ENCODE measurements at regions not wholly inside any gene's neighbourhood (a gene's known extent, or its start where the extent isn't known, plus 50 kb on each side); places are given as distances from the start of the nearest gene placed in this dataset.
"Not testable (repeated sequence)": the region's sequence is repeated elsewhere in the genome, so short reads cannot be mapped to it uniquely, and the experiment has no call there.

DNA sequence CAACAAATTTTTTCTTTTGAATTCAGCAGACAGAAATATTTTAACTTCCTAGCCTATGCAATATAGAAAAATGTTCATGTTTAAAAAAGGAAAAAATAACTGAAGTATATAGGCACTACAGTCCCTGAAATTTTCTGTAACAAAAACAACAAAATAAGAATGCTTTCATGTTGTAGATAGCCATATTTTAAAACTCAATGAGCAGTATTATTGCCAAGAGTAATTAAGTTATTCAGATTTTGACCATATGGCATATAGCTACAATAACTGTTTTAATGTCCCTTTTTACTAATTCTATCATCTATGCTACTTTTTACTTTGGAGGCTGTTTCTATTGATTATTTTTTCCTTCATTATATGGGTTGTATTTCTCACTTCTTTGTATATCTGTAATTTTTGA lies 283.3 kb upstream of the RIMS1 start:
- no peak for DNase-seq (ENCODE audit: low read depth)

- DNase-seq (ENCODE audit: low read depth), result no peak
Observed at GRCh38 chr6:71608646-71609045, 277.7 kb upstream of the RIMS1 start.

- no peak for DNase-seq (ENCODE audit: low read depth)
Observed at GRCh38 chr6:71619836-71620235, 266.5 kb upstream of the RIMS1 start.

GRCh38 chr6:71621918-71622519 lies 264.3 kb upstream of the RIMS1 start:
- DNase-seq (ENCODE audit: low read depth), result no peak

GRCh38 chr6:71642120-71642519 lies 244.2 kb upstream of the RIMS1 start:
- no peak for DNase-seq (ENCODE audit: low read depth)

GRCh38 chr6:71642793-71643192 lies 243.6 kb upstream of the RIMS1 start:
- no peak for DNase-seq (ENCODE audit: low read depth)

- no peak for DNase-seq (ENCODE audit: low read depth)
Observed at GRCh38 chr6:71645299-71645698, 241.1 kb upstream of the RIMS1 start.

- DNase-seq (ENCODE audit: low read depth), result no peak
Observed at GRCh38 chr6:71649915-71650314, 236.4 kb upstream of the RIMS1 start.

DNA sequence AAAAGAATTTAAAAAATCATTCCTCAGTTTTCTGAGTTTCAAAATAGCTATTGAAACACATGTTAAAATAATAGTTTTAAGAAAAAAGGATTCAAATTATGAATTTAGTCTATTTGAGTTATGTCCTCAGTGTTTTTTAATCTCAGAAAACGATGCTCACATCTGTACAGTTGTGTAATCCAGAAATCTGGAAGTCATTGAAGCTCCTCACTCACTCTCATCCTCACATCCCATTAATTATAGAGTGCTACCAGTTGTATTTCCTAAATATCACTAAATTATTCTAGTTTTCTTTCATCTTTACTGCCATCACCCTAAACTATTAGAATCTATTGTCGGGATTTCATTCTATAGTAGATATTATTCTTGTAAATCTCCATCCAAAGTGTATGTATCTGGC lies 234.7 kb upstream of the RIMS1 start:
- no peak for DNase-seq (ENCODE audit: low read depth)

DNA sequence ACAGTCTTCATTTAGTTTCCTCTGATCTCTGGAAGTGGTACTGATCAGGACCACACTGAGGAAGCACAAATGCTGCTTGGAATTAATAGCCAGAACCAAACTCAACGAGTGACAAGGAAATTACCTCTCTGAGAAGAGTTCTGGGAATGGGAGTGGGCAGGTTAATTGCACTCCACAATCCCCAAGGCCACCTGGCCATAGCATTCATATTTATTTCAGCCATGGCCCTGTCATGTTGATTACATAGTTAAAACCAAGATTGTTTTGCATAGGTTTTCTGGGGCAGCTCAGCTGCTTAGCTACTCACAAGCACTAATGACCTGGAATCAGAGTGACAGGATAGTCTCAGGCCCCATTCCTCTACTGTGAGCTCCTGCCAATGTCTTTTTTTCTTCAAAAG lies 230.2 kb upstream of the RIMS1 start:
- DNase-seq (ENCODE audit: low read depth), result no peak

GRCh38 chr6:71665931-71666330 lies 220.4 kb upstream of the RIMS1 start:
- no peak for DNase-seq (ENCODE audit: low read depth)

DNA sequence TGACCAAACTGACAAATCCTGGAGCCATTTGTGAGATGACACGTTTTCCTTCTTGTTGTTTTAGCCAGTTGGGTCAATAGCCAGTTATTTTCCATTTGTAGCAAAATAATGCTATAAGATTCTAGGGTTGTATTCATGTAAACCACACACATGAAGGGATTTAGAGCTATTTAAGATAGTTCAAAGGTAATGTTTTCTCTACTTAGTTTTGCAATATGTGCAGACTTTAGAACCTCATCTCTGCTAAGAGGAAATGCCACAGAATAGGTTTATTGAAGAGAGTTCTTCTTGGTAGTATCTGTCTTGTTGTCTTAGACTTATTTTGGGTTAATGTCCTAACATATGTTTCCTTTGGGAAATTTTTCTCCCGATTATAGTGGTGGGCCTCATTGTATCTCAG lies 213.5 kb upstream of the RIMS1 start:
- no peak for DNase-seq (ENCODE audit: low read depth)

DNA sequence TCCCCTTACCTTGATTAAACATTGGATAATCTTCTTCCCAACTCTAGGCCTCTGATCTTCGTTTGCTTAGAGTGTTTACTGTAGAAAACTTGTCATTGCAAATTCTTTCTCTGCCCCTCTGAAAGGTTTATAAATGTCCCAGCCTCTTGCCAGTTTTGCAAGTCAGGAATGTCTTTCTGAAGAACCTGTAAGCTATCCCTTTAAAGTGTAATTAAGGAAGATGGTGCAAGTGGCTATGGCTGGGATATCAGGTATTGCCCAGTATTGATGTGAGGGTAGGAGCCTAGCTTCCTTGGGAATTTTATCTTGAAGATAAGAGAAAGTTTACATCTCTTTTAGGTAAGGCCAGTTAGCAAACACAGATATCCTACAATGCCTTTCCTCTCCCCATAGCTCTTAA lies 211.0 kb upstream of the RIMS1 start:
- no peak for DNase-seq (ENCODE audit: low read depth)

DNA sequence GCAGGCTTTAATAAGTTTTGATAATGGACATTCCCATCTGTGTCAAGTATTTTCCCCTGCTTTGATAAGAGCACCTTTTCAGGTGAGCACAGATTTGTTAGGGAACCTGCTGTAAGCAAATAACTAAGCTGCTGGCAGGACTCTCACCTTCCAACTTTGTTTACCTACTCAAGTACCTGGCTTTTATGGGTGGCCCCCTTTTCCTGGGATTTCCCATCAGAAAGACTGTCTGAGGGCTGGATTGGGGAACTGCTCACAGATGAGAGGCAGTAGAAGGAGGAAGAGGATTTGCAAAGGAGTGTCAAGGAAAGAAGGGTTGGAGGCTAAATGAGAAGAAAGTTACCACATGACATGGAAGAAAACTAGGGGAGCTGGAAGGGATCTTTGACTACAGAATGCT lies 210.1 kb upstream of the RIMS1 start:
- DNase-seq (ENCODE audit: low read depth), result no peak

- no peak for DNase-seq (ENCODE audit: low read depth)
Observed at GRCh38 chr6:71678091-71678490, 208.3 kb upstream of the RIMS1 start.

GRCh38 chr6:71681234-71681867 lies 205.0 kb upstream of the RIMS1 start:
- no peak for DNase-seq (ENCODE audit: low read depth)

- not testable (repeated sequence) for DNase-seq (ENCODE audit: low read depth)
Observed at GRCh38 chr6:71686021-71686677, 200.2 kb upstream of the RIMS1 start.

DNA sequence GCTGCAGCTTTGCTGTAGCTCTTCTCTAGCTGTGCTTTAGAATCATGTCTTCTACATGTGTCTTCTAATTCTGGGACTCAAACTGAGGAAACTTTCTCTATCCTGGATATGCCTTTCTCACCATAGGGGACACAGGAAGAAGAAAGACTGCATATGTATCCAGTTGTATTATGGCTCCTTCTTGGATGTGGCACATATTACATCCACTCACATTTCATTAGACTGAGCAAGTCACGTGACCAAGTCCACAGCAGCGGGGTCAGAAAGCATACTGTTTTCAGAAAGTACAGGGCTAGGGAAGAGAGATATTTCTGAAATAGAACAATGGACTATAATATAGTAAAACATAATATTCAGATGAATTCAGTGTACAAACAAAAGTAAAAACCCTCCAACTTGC lies 187.6 kb upstream of the RIMS1 start:
- no peak for DNase-seq (ENCODE audit: low read depth)

DNA sequence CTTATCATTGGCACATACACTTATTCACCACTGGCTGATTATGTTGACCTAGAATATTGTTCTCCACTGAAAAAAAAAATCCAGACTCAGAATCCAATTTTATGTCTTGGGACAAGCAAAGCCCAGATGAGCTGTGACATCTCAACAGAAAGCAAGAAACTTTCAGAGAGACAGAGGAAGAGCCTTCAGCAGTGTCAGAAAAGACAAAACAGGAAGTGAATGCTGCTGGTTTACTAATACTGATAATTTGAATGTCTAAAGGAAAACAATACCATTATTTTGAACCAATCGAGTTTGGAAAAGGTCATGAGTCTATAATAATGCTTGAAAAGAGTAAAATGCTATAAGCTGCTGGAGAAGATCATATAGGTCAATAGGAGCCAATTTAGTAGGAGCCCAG lies 179.8 kb upstream of the RIMS1 start:
- DNase-seq (ENCODE audit: low read depth), result no peak

GRCh38 chr6:71707059-71707458 lies 179.3 kb upstream of the RIMS1 start:
- no peak for DNase-seq (ENCODE audit: low read depth)

DNA sequence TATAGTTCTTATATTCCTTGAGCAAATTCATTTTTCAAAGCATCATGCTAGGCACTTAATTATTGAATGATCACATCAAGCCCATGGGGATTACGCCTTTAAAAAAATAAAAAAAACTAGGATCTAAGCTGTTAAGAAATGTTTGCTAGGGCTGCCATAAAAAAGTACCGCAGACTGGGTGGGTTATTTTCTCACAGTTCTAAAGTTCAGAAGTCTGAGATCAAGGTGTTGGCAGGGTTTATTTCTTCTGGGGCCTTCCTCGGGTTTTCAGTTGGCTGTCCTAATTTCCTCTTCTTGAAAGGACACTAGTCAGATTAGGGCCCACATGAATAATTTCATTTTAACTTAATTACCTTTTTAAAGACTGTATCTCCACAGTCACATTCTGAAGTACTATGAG lies 165.6 kb upstream of the RIMS1 start:
- no peak for DNase-seq (ENCODE audit: low read depth)

- DNase-seq (ENCODE audit: low read depth), result no peak
Observed at GRCh38 chr6:71721642-71722041, 164.7 kb upstream of the RIMS1 start.

- DNase-seq (ENCODE audit: low read depth), result no peak
Observed at GRCh38 chr6:71722736-71723135, 163.6 kb upstream of the RIMS1 start.

Measured in activated T-cell treated with anti-CD3 and anti-CD28 coated beads for 24 hours (primary cell).